ENCODE measurements at regions not wholly inside any gene's neighbourhood (a gene's known extent, or its start where the extent isn't known, plus 50 kb on each side); places are given as distances from the start of the nearest gene placed in this dataset.

DNA sequence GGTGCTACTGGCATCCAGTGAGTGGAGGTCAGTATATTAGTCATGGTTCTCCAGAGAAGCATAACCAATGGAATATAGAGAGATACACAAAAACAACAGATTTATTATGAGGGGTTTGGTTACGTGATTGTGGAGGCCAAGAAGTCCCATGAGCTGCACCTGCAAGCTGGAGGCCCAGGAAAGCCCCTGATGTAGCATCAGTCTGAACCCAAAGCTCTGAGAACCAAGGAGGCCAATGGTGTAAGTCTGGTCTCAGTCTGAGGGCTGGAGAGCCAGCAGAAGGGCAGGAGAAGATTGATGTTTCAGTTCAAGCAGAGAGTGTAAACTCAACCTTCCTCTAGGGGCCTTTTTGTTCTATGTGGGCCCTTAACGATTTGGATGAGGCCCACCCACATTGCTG, 144.1 kb downstream of the KLF13 start:
- TF ChIP-seq, protein P1, sequence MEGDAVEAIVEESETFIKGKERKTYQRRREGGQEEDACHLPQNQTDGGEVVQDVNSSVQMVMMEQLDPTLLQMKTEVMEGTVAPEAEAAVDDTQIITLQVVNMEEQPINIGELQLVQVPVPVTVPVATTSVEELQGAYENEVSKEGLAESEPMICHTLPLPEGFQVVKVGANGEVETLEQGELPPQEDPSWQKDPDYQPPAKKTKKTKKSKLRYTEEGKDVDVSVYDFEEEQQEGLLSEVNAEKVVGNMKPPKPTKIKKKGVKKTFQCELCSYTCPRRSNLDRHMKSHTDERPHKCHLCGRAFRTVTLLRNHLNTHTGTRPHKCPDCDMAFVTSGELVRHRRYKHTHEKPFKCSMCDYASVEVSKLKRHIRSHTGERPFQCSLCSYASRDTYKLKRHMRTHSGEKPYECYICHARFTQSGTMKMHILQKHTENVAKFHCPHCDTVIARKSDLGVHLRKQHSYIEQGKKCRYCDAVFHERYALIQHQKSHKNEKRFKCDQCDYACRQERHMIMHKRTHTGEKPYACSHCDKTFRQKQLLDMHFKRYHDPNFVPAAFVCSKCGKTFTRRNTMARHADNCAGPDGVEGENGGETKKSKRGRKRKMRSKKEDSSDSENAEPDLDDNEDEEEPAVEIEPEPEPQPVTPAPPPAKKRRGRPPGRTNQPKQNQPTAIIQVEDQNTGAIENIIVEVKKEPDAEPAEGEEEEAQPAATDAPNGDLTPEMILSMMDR (IDR thresholded peaks at IDR 0.05), result no peak
- no peak for TF ChIP-seq POLR2A (IDR thresholded peaks at IDR 0.05)

All from thyroid gland (tissue), 4 donors.